ENCODE measurements at regions not wholly inside any gene's neighbourhood (a gene's known extent, or its start where the extent isn't known, plus 50 kb on each side); places are given as distances from the start of the nearest gene placed in this dataset.

GRCh38 chr9:16205455-16205854, 652.6 kb downstream of the CCDC171 start:
- no peak overlapping the region for H3K27ac Mint-ChIP-seq
- peaks cover 0 to 5% (median 1%) of the 10 kb centered on the region in 3 experiments; a peak in 4 of 7 replicates for H3K36me3 Mint-ChIP-seq (ENCODE audit: insufficient read depth in 1 of 3, low read depth in 3 of 3)
- Histone ChIP-seq H4K5ac (ENCODE audit: insufficient read length, low read depth, low read length) (no peak overlapping the region), H3K23ac (ENCODE audit: insufficient read length, low read depth, low read length) (no peak overlapping the region), H3K79me1 (ENCODE audit: insufficient read depth, low read depth, low read length, poor library complexity, severe bottlenecking) (no peaks in the 10 kb centered on the region), H3K9me3 (ENCODE audit: control insufficient read depth, low read depth, low read length) (no peaks in the 10 kb centered on the region), H2BK12ac (ENCODE audit: insufficient read length, low read depth, low read length) (no peak overlapping the region), H3K79me2 (ENCODE audit: insufficient read depth, low read length) (no peaks in the 10 kb centered on the region), H3K4me1 (ENCODE audit: insufficient read depth, low read length) (no peaks in the 10 kb centered on the region; the same call in 1 of the 2 replicates), H4K91ac (ENCODE audit: insufficient read length, low read depth, low read length) (no peak overlapping the region), H3K27ac (ENCODE audit: insufficient read length, low read depth, low read length) (no peak overlapping the region), H3K27me3 (ENCODE audit: insufficient read depth, low read length) (no peaks in the 10 kb centered on the region), H2BK5ac (ENCODE audit: insufficient read length, low read length) (no peak overlapping the region), H3K56ac (ENCODE audit: insufficient read length, low read depth, low read length) (no peak overlapping the region), H3T11ph (ENCODE audit: low read length) (no peak overlapping the region), H3K4me2 (ENCODE audit: insufficient read depth, insufficient read length, low read length) (no peak overlapping the region), H2BK120ac (ENCODE audit: low read depth, low read length, poor library complexity, severe bottlenecking) (no peak overlapping the region), H4K8ac (replicated peaks; ENCODE audit: insufficient read length, low read depth, low read length) (no peak overlapping the region), H3K14ac (ENCODE audit: insufficient read depth, low read length) (no peak overlapping the region), H2BK15ac (ENCODE audit: low read depth, low read length) (no peak overlapping the region), H3K9ac (ENCODE audit: extremely low read depth, insufficient read length, low read length) (no peak overlapping the region), H2BK20ac (ENCODE audit: low read depth, low read length, poor library complexity, severe bottlenecking) (no peak overlapping the region), H3K23me2 (ENCODE audit: insufficient read length, low read depth, low read length, poor library complexity, severe bottlenecking) (no peaks in the 10 kb centered on the region), H3K4ac (ENCODE audit: low read depth, low read length) (no peak overlapping the region), H3K18ac (ENCODE audit: insufficient read length, low read depth, low read length) (no peak overlapping the region), H2AK5ac (ENCODE audit: insufficient read length, low read length) (no peak overlapping the region), H2AFZ (ENCODE audit: low read length) (no peak overlapping the region), H4K20me1 (ENCODE audit: control insufficient read depth, insufficient read depth, insufficient read length) (no peaks in the 10 kb centered on the region)
- WGBS (ENCODE audit: extremely low coverage, insufficient read length, low lambda C conversion rate), result no CpG with 5 or more reads among the region's 2 CpGs
- H3K4me1 Mint-ChIP-seq, result peaks cover 13 to 14% of the 10 kb centered on the region in 2 experiments
- H3K4me3 Mint-ChIP-seq, result no peak overlapping the region
- no peaks in the 10 kb centered on the region; the same call in 1 of the 2 replicates for H3K27me3 Mint-ChIP-seq (ENCODE audit: low read depth)
- no peak for DNase-seq
- peaks cover 2 to 3% of the 10 kb centered on the region in 2 experiments; a peak in 1 of 5 replicates for H3K9me3 Mint-ChIP-seq
- TF ChIP-seq CTCF (conservative IDR thresholded peaks at IDR 0.05), result no peak
